Aorta (tissue), 5 donors: ENCODE measurements at regions not wholly inside any gene's neighbourhood (a gene's known extent, or its start where the extent isn't known, plus 50 kb on each side); places are given as distances from the start of the nearest gene placed in this dataset.

Experiments
- ATAC-seq: fragments of 200-7000 bp; cut with Tn5 transposase; one replicate; pipeline ENCODE4 v1.9.1; 2022; ENCODE audit warnings: moderate library complexity; ENCODE audit not compliant: low FRiP score
- DNase-seq, 2 donors: peaks; one replicate each; pipeline ENCODE4 v3.0.0-alpha.2; 2020
- H3K27ac ChIP-seq, 2 donors: one replicate each; pipeline ENCODE4 v1.5.1; 2013; ENCODE audit warnings: low read length in 2 of 2, mild to moderate bottlenecking in 2 of 2, moderate library complexity in 2 of 2, control low read depth in 1 of 2, inconsistent platforms in 1 of 2, low read depth in 1 of 2
- H3K27me3 ChIP-seq, 2 donors: one replicate each; pipeline ENCODE4 v1.6.1; 2013; ENCODE audit warnings: control low read depth in 1 of 2, low read length in 1 of 2, mild to moderate bottlenecking in 1 of 2, moderate library complexity in 1 of 2; ENCODE audit not compliant: insufficient read depth in 2 of 2, control insufficient read depth in 1 of 2
- H3K36me3 ChIP-seq, 2 donors: one replicate each; pipeline ENCODE4 v1.6.1; 2013; ENCODE audit warnings: control low read depth in 1 of 2, low read length in 1 of 2, mild to moderate bottlenecking in 1 of 2; ENCODE audit not compliant: insufficient read depth in 2 of 2, control insufficient read depth in 1 of 2
- H3K4me1 ChIP-seq, 2 donors: one replicate each; pipeline ENCODE4 v1.6.1; 2013; ENCODE audit warnings: low read length in 2 of 2, control low read depth in 1 of 2, mild to moderate bottlenecking in 1 of 2, moderate library complexity in 1 of 2; ENCODE audit not compliant: insufficient read depth in 2 of 2, control insufficient read depth in 1 of 2
- H3K4me3 ChIP-seq, 2 donors: one replicate each; pipeline ENCODE4 v1.5.1; 2013; ENCODE audit warnings: low read length in 2 of 2, control low read depth in 1 of 2, mild to moderate bottlenecking in 1 of 2
- H3K9me3 ChIP-seq: one replicate; pipeline ENCODE4 v1.6.1; 2013; ENCODE audit warnings: mild to moderate bottlenecking, low read length; ENCODE audit not compliant: control insufficient read depth
- WGBS, 2 donors: extraction: QIAGEN DNeasy Blood & Tissue Kit; methylation state at CpG; one replicate each; pipeline ENCODE4 v1.1.7; 2013; 5-methylcytosine and 5-hydroxymethylcytosine counted together
- intact Hi-C, 2 donors: fragments of 100-400 bp; cut with DNase I; formaldehyde crosslinking; loops; one replicate each; pipeline versions ENCODE4 v1.14.2 to v1.15.0; 2022
- donor health status: healthy with polysubstance abuse.
- donor health status: Bipolar disorder and iron deficiency.
- donor health status: DM: no; HTN: no; CAD: no.
- donor health status: DM: no; HTN: no; CAD: no.
- donor health status: DM: yes; HTN: yes; CAD: no.

- H3K36me3 ChIP-seq = no peaks in the 10 kb centered on the region
- intact Hi-C loops = no loop called here
- no peaks in the 10 kb centered on the region for H3K27me3 ChIP-seq
- H3K4me1 ChIP-seq = no peaks in the 10 kb centered on the region
- WGBS, 2 donors = 63 to 64% methylated on average over 4 of the region's 4 CpGs
- no peaks in the 10 kb centered on the region for H3K9me3 ChIP-seq
- no peak overlapping the region for H3K27ac ChIP-seq
- no peak overlapping the region for H3K4me3 ChIP-seq
- ATAC-seq (no peak), DNase-seq (no peak)
Measured at GRCh38 chr16:59370717-59371116, 636.6 kb upstream of the GOT2 start.

- WGBS, 2 donors = 54 to 59% methylated on average over 5 of the region's 5 CpGs
Measured at GRCh38 chr16:59369523-59369922, 635.4 kb upstream of the GOT2 start.

DNA sequence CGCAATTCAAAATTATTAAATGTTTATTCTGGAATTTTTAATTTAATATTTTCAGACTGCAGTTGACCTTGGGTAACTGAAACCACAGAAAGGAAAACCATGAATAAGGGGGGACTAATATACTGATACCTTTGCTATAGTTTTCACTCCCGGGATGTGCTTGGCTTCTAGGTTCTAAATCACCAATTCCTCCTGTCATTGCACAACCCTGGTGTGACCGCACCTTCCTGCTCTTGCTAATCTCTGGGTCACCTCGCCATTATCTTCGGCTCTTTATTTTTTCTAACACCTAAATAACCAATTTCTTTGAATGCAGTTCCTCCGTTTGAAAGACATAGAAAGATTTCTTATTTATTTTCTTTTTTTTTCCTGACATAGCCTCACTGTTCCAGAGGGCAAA is 634.5 kb upstream of the GOT2 start:
- WGBS, 2 donors = 79 to 81% methylated on average over 6 of the region's 6 CpGs
- Histone ChIP-seq H3K4me3 (no peak overlapping the region), H3K27me3 (no peaks in the 10 kb centered on the region), H3K9me3 (no peaks in the 10 kb centered on the region), H3K36me3 (no peaks in the 10 kb centered on the region), H3K27ac (no peak overlapping the region), H3K4me1 (no peaks in the 10 kb centered on the region)
- intact Hi-C loops = no loop called here
- DNase-seq (no peak), ATAC-seq (no peak)

More at GRCh38 chr16:59369523-59369922, 635.4 kb upstream of the GOT2 start:
- H3K4me3 ChIP-seq = no peak overlapping the region
- no peaks in the 10 kb centered on the region for H3K9me3 ChIP-seq
- ATAC-seq = no peak
- no peaks in the 10 kb centered on the region for H3K4me1 ChIP-seq
- intact Hi-C loops = no loop called here
- DNase-seq = no peak
- H3K36me3 ChIP-seq = no peaks in the 10 kb centered on the region
- no peaks in the 10 kb centered on the region for H3K27me3 ChIP-seq
- no peak overlapping the region for H3K27ac ChIP-seq

DNA sequence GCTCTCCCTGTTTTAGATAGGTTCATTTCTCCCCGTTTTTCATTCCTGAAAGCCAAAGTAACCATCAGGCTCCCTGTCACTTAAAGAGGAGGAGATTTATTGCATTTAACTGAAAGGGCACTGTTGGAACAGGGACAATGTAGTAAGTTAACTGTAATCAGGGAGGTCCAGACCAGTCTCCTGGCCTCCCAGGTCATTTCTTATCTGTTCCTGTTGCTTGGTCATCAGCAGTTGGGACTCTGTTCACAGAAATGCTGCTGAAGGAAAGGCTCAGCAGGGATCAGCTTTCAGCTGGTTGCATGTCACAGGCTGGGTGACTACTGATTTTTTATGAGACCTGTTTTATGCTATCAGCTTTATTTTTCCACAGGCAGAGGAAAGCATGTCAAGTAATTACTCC is 622.6 kb upstream of the GOT2 start:
- Histone ChIP-seq H3K4me1 (no peaks in the 10 kb centered on the region), H3K27me3 (no peaks in the 10 kb centered on the region), H3K9me3 (no peaks in the 10 kb centered on the region), H3K36me3 (no peaks in the 10 kb centered on the region), H3K27ac (no peak overlapping the region), H3K4me3 (no peak overlapping the region)
- ATAC-seq (no peak), DNase-seq (no peak)
- 13 to 21% methylated on average over 1 of the region's 1 CpG for WGBS, 2 donors
- intact Hi-C loops = no loop called here

DNA sequence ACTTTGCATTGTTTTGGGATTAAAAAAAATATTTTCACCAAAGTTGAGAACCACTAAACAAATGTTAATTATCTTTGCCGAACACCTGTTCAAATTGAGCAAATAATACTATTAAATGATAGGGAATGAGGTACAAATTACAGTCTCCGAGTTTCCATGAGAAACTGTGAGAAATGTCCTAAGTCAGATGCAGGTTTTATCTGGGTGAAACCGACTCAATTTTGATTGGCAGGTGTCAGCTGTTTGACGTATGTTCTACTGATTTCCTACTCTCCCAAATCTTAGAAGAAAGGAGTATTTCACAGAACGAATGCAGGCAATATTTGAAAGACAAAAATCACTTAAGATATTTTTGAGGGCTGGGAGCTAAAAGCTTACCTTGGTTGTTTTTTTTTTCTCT is 622.0 kb upstream of the GOT2 start:
- intact Hi-C loops = no loop called here
- H3K36me3 ChIP-seq = no peaks in the 10 kb centered on the region
- no peak overlapping the region for H3K4me3 ChIP-seq
- 60 to 66% methylated on average over 5 of the region's 5 CpGs for WGBS, 2 donors
- DNase-seq (no peak), ATAC-seq (no peak)
- no peaks in the 10 kb centered on the region for H3K4me1 ChIP-seq
- no peaks in the 10 kb centered on the region for H3K27me3 ChIP-seq
- H3K27ac ChIP-seq = no peak overlapping the region
- no peaks in the 10 kb centered on the region for H3K9me3 ChIP-seq

DNA sequence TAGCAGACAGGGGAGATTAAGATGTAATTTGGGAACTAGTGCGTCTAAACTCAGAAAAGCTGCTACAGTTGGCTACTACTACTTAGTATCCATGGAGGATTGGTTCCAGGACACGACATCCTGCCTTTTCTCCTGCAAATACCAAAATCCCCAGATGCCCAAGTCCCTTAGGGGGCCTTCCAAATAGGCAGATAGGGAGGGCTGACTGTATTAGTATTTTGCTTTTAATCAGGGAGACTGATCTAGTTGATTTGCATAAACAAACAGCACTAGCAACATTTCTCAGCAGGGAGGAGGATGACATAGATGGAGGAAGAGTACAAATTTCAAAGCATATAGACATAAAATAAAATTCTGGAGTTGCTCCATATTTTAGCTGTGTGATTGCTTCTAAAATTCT is 621.6 kb upstream of the GOT2 start:
- DNase-seq = no peak
- no peak overlapping the region for H3K4me3 ChIP-seq
- WGBS, 2 donors = 10 to 13% methylated on average over 2 of the region's 2 CpGs
- H3K27ac ChIP-seq = no peak overlapping the region
- no peaks in the 10 kb centered on the region for H3K9me3 ChIP-seq
- ATAC-seq = no peak
- no peaks in the 10 kb centered on the region for H3K36me3 ChIP-seq
- no peaks in the 10 kb centered on the region for H3K27me3 ChIP-seq
- intact Hi-C loops = no loop called here
- no peaks in the 10 kb centered on the region for H3K4me1 ChIP-seq

DNA sequence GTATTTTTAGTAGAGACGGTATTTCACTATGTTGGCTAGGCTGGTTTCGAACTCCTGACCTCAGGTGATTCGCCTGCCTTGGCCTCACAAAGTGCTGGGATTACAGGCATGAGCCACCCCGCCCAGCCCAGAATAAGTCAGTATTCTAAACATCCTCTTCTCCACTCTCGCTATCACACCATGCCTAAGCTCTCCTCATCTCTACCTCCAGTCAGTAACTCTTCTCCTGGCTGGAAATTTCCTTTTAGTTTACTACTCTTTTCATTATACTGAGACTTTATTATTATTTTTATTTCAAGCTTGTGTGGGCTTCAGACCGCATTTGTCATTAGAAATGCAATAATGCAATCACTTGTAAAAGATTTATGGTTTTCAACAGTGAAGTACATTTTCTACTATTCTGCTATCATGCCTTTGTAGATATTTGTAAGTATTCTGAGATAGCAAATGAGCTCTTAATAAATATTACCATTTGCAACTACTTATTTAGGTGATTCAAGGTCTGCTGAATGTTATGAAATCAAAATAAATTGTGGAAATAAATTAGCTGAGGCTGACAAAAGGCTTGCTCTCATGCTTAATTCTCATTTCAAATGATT is 617.3 kb upstream of the GOT2 start:
- Histone ChIP-seq H3K9me3 (no peaks in the 10 kb centered on the region), H3K36me3 (no peaks in the 10 kb centered on the region), H3K4me3 (no peak overlapping the region), H3K27me3 (no peaks in the 10 kb centered on the region), H3K4me1 (no peaks in the 10 kb centered on the region), H3K27ac (no peak overlapping the region)
- WGBS, 2 donors = 80 to 83% methylated on average over 6 of the region's 6 CpGs
- DNase-seq (no peak), ATAC-seq (no peak)
- intact Hi-C loops = no loop called here

GRCh38 chr16:59350670-59351069 is 616.6 kb upstream of the GOT2 start:
- no peaks in the 10 kb centered on the region for H3K4me1 ChIP-seq
- H3K27me3 ChIP-seq = no peaks in the 10 kb centered on the region
- 73 to 75% methylated on average over 2 of the region's 2 CpGs for WGBS, 2 donors
- H3K27ac ChIP-seq = no peak overlapping the region
- H3K9me3 ChIP-seq = no peaks in the 10 kb centered on the region
- H3K36me3 ChIP-seq = no peaks in the 10 kb centered on the region
- no peak for ATAC-seq
- intact Hi-C loops = no loop called here
- no peak for DNase-seq
- no peak overlapping the region for H3K4me3 ChIP-seq

GRCh38 chr16:59342669-59343068 is 608.6 kb upstream of the GOT2 start:
- no peaks in the 10 kb centered on the region for H3K4me1 ChIP-seq
- no peak overlapping the region for H3K27ac ChIP-seq
- WGBS, 2 donors = 50 to 60% methylated on average over 3 of the region's 3 CpGs
- H3K9me3 ChIP-seq = no peaks in the 10 kb centered on the region
- intact Hi-C loops = no loop called here
- peaks cover 0 to 3% of the 10 kb centered on the region in 2 donors for H3K27me3 ChIP-seq
- H3K4me3 ChIP-seq = no peak overlapping the region
- DNase-seq (no peak), ATAC-seq (no peak)
- H3K36me3 ChIP-seq = no peaks in the 10 kb centered on the region
